HG02840 (cell line): ENCODE measurements at regions not wholly inside any gene's neighbourhood (a gene's known extent, or its start where the extent isn't known, plus 50 kb on each side); places are given as distances from the start of the nearest gene placed in this dataset.
"Not testable (repeated sequence)": the region's sequence is repeated elsewhere in the genome, so short reads cannot be mapped to it uniquely, and the experiment has no call there.

ENCODE experiments used
- ATAC-seq: cut with Tn5 transposase; IDR thresholded peaks from one replicate; pipeline ENCODE4 v1.9.1; 2021; ENCODE audit warnings: mild to moderate bottlenecking, moderate library complexity, moderate number of reproducible peaks; ENCODE audit not compliant: unreplicated experiment, low FRiP score

GRCh38 chr12:43193096-43193495, 358.9 kb downstream of the ADAMTS20 start:
- ATAC-seq, result not testable (repeated sequence)

GRCh38 chr12:43192442-43192841, 359.6 kb downstream of the ADAMTS20 start:
- not testable (repeated sequence) for ATAC-seq

DNA sequence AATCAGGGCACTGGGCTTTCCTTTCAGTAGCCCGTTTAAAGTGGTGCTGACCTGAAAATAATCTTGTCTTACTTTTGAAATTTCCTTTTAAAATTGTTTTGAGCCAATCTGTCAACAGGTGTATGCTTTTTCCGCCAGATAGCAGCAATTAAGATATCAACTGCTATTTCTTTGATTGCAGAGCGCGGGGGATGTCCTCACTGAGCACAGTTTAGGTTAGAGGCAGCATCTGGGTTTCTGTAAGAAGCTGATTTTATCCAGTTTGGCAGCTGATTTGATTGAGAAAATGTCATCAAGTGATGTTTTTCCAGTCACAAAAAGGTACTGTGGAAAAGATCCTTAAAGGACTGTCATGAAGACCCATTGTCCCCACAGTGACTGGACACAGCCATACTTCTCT, 371.8 kb downstream of the ADAMTS20 start:
- ATAC-seq, result no peak

DNA sequence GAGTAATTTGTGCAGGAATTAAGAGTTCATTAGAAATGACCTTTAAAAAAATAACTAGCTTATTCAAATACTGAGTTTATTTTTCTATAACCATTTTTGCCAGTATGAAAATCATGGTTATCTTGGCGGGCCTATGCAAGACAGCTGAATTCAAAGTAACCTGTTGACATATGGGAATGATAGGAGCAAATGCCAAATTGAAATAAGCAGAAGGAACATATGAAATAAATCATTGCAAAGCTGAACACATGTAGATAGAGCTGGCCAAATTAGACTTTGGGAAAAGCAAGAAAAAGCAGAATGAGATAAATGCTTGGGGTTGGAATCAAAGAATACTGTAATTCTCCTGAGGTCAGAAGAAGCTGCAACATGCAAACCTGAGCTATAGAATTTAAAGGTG, 372.5 kb downstream of the ADAMTS20 start:
- ATAC-seq, result no peak

DNA sequence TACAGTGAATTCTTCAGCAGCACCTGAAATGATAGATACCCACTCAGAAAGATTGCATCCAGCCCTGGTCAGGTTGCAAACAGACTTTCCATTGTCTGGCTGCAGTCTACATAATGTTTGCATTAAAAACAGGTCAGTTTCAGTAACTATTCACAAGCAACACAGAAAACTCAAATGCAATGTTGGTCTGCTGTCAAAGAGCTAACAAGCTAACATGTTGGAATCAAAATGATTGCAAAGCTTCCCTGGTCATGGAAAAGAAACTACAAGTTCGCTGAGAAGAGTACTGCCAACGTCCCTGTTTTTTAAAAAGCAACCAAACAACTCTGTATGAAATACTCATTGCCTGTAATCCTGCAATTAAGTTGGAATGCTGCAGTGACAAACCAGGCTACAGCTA, 374.7 kb downstream of the ADAMTS20 start:
- ATAC-seq, result no peak

DNA sequence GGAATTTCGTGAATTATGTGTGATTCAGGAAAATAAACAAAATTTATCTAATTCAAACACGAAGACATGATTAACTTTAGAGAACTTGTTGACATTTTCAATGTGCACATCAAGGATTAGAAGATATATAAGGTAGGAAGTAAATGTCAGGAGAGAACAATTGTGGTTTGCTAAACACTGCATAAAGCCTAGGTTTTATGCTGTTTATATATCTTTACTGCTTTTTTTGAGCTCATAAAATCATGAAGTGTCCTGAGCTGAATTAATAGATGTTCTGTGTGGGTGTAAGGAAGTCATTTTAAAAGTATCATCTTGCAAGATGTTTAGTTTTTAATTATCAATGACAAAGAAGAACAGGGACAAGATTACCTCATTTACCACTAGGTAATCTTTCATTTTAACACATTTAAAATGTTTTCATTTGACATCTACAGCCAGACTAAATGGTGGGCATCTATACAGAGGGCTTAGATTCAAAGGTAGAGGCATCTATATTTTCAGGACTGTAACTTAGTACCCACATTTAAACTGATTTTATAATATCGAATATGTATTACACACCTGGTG, 382.8 kb downstream of the ADAMTS20 start:
- ATAC-seq, result no peak

DNA sequence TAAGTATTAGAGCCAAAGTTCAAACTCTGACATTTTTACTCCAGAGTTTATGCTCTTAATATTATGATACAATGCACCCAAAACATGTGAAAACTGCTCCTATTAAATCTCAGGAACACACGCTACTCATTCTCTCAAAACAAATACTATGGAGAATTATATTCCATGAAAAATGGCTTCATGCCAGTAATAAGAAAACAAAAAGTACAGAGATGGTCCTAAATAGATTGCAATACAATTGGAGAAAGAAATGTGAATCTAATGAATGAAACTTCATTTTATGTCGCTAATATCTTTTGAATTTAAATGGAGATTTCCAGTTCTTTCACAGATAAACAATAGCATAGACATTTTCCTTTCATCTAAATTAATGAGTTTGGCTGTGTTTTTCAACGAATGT, 384.3 kb downstream of the ADAMTS20 start:
- ATAC-seq, result no peak

DNA sequence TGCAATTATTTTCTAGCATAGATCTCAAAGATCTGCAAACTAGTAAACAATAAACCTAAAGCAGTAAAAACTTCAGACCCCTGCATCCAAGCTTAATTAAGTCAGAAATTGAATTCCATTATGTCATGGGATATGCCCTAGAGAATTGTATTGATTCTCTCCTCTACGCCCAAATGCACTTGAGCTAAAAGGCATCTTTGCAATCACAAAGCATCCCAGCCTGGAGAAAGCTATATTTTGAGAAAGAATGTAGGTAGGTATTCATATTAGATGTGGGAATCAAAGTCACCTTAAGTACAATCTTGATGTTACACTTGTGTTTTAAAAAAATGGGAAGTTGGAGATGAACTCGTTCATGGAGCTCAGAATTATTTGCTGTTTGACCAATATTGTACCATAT, 386.7 kb downstream of the ADAMTS20 start:
- no peak for ATAC-seq

DNA sequence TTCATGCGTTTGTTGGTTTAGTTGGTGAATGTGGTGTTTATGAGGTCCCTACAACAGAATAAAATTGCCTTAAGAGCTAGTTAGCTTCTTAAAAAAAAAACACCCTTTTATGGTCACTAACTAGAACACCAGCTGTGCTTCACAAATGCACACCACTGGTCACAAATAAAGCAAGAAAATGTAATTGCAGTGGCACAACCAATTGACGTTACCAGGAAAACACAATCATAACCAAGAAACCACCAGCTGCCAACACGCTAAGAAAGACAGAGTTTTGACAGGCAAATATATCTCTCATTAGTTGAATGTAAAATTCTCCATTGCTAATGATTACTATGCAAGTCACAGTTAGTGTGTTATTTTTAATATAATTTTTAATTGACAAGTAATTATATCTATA, 389.9 kb downstream of the ADAMTS20 start:
- ATAC-seq, result no peak

- ATAC-seq, result no peak
Measured at GRCh38 chr12:43159506-43159905, 392.5 kb downstream of the ADAMTS20 start.

DNA sequence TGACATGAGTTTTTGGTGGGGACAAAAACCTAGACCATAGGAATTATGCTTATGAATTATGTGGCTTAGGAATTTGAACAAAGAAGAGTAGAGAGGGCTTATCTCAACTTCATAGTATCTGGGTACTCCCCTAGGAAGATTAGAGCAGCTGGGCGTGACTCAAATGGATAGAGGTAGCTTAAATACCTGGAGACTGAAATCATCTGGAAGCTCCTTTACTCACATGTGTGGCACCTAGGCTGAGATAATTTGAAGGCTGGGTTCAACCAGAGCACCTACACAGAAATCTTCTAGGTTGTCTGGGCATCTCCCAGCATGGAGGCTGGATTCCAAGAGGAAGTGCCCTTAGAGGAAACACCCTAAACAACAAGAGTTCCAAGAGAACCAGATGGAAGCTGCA, 393.9 kb downstream of the ADAMTS20 start:
- no peak for ATAC-seq

DNA sequence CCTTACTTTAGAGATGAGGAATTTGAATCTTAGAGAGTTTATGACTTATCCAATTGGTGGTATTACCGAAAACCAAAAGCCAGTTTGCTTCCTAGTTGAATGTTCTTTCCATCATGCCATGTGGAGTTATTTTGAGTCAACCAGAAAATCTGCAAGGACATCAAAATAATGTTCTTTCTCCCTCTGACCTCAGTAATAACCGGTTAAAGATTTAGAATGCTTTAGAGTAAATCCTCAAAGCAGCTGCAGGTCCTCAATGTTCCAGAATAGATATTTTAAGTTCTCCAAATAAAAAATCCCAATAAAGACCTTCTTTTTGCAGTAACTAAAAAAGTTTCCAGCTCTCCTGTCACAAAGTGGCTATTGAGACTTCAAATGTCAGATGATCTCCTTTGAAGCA, 396.6 kb downstream of the ADAMTS20 start:
- no peak for ATAC-seq

GRCh38 chr12:43154498-43155045, 397.4 kb downstream of the ADAMTS20 start:
- no peak for ATAC-seq

DNA sequence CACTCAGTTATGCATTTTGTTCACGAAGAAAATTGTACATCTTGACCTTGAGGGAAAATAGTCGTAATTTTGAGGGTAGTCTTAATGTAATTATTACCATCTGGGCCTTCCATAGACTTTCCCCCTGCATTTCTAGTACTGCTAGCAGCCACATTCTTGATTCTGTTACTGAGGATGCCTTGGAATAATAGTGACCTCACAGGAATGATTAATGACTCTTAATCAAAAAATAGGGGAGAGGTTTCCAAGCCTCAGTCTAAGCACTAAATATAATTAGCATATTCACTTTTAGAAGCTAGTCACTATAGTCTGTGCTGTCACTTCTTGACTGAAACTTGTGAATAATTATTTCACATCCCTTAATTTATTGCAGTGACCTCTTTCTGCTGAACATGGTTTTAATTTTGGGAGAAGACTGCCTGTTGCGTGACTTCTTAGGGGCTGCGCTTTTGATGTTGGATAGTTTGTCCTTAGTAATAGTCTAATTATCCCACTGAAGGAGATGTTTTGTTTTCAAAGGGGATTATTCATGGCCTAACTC, 400.5 kb downstream of the ADAMTS20 start:
- ATAC-seq, result no peak

DNA sequence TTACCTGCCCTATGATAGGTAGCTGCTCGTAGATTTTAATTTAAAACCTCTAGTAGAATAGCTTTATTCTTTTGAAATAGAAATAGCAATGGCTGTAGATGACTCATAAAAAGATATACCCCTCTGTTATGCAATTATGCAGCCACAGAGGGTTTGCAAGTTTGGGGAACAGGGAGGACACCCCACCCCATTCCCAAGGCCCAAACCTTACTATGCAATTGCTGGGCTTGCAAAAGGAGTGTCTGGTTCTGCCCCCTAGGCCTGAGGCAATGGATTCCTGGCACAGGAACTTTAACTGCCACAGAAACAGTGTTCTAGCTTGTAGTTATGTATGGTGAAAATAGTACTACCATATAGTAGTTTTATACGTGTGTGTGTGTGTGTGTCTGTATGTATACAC, 403.3 kb downstream of the ADAMTS20 start:
- no peak for ATAC-seq

GRCh38 chr12:43147878-43148277, 404.1 kb downstream of the ADAMTS20 start:
- ATAC-seq, result no peak

DNA sequence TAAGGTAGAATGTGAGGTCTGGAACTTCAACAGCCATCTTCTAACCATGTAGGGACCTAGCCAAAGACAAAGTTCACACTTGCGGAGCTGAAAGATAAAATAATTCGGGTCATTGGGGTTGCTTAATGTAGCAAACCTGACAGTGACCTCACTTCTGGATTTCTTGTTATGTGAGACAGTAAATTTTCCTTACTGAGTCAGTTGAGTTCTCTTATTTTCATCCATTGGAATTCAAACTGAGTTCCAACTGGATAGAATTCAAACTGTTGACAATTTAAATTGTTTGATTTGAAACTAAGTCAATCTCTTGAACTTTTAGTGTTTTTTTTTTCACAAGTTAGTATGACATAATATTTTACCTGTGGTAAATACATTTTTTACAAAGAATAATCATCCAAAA, 406.5 kb downstream of the ADAMTS20 start:
- ATAC-seq, result no peak

DNA sequence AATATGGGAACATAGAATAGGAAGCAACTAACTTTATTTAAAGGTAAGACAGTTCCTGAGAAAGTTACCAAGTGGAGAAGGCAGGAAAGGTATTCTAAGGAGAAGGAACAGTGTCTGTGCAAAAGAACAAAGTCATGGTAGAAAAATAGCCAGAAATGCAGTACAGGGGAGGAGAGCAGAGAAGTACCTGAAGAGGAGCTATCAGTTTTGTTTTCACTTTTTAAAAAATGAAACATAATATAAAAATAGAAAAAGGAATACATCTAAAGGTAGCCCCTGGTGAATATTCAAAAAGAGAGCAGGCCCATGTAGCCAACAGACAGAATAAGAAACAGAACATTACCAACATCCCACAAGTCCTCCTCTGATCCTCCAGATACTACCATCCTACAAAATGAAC, 408.7 kb downstream of the ADAMTS20 start:
- ATAC-seq, result no peak

GRCh38 chr12:43132291-43132690, 419.7 kb downstream of the ADAMTS20 start:
- ATAC-seq, result no peak

DNA sequence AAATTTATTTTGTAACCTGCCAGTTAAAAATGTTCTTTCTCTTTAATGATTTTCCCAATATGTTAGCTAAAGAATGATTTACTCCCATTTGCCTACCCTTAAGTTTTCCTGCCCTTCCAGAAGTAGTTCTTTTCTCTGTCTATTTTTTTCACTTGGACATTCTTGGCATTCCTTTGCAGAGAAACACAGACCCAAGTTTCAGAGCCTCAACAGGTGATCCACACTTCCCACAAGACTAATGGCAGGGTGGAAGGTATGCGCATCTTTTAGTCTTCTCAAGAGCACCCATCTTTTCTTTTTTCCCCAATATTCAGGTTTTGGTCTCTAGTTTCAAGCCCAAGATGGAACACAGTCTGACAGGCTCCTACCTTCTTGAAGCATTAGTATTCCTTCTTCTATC, 420.7 kb downstream of the ADAMTS20 start:
- no peak for ATAC-seq

DNA sequence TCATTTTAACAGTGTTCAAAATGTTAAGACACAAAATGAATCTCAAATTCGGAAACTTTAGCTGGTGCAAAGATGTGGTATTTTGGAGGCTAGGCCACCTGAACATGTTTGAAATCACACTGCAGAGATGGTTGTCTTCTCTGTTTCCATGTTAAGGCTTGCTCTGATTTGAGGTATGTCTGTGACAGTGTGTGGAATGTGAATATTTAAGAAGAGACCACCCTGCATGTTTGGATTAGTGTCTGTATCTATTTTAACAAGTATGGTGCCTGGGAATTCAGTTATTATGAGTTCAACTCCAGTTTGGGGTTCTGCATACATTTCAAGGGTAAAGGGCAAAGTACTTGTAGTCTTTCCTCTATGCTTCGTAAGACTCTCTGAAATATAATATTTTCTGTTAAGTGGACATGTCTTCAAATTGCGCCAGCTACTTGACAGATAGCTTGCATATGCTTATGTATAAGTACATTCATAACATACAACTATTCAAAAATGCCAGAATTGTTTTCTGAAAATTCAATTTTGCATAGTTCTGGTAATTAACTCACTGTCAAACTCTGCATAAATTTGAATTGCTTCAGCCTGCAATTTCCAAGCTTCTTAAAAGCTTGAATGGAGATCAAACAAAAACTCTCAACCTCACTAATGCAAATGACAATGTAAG, 424.0 kb downstream of the ADAMTS20 start:
- ATAC-seq, result no peak
